Forelimb muscle (tissue), 1 donor: ENCODE measurements at regions not wholly inside any gene's neighbourhood (a gene's known extent, or its start where the extent isn't known, plus 50 kb on each side); places are given as distances from the start of the nearest gene placed in this dataset.

Experiments used
- DNase-seq: peaks from one replicate; pipeline ENCODE4 v3.0.0-alpha.2; 2013; ENCODE audit warnings: low read depth

- no peak for DNase-seq
Measured at GRCh38 chr19:31784671-31785101, 435.4 kb upstream of the TSHZ3 start.

GRCh38 chr19:31801611-31802010 is 452.4 kb upstream of the TSHZ3 start:
- DNase-seq = no peak

GRCh38 chr19:31803835-31804446 is 454.7 kb upstream of the TSHZ3 start:
- DNase-seq = no peak

- no peak for DNase-seq
Measured at GRCh38 chr19:31804668-31805067, 455.4 kb upstream of the TSHZ3 start.

- no peak for DNase-seq
Measured at GRCh38 chr19:31810536-31811109, 461.4 kb upstream of the TSHZ3 start.

- DNase-seq = peak; percentile 6
Measured at GRCh38 chr19:31817971-31818797, 468.9 kb upstream of the TSHZ3 start.

- peak; percentile 29 for DNase-seq
Measured at GRCh38 chr19:31818798-31819105, 469.5 kb upstream of the TSHZ3 start.

- no peak for DNase-seq
Measured at GRCh38 chr19:31819837-31820236, 470.6 kb upstream of the TSHZ3 start.

- no peak for DNase-seq
Measured at GRCh38 chr19:31821346-31821745, 472.1 kb upstream of the TSHZ3 start.

GRCh38 chr19:31825134-31826094 is 476.2 kb upstream of the TSHZ3 start:
- no peak for DNase-seq

- DNase-seq = no peak
Measured at GRCh38 chr19:31826325-31826724, 477.1 kb upstream of the TSHZ3 start.

- no peak for DNase-seq
Measured at GRCh38 chr19:31831421-31832175, 482.4 kb upstream of the TSHZ3 start.

GRCh38 chr19:31832176-31832548 is 482.9 kb upstream of the TSHZ3 start:
- no peak for DNase-seq

- DNase-seq = no peak
Measured at GRCh38 chr19:31834070-31834469, 484.8 kb upstream of the TSHZ3 start.

- DNase-seq = no peak
Measured at GRCh38 chr19:31838163-31838815, 489.1 kb upstream of the TSHZ3 start.

- DNase-seq = no peak
Measured at GRCh38 chr19:31840371-31840770, 491.1 kb upstream of the TSHZ3 start.

GRCh38 chr19:31841755-31842154 is 492.5 kb upstream of the TSHZ3 start:
- no peak for DNase-seq

GRCh38 chr19:31863122-31863521 is 482.3 kb upstream of the ZNF507 start:
- DNase-seq = no peak

GRCh38 chr19:31874313-31874712 is 471.1 kb upstream of the ZNF507 start:
- no peak for DNase-seq

GRCh38 chr19:31875591-31875990 is 469.8 kb upstream of the ZNF507 start:
- DNase-seq = no peak

GRCh38 chr19:31880283-31880682 is 465.1 kb upstream of the ZNF507 start:
- no peak for DNase-seq
